Tibial artery (tissue), 4 donors: ENCODE measurements at regions not wholly inside any gene's neighbourhood (a gene's known extent, or its start where the extent isn't known, plus 50 kb on each side); places are given as distances from the start of the nearest gene placed in this dataset.

Source experiments
- DNase-seq, 2 donors: peaks; one replicate each; pipeline ENCODE4 v3.0.0-alpha.2; 2019
- H3K27ac ChIP-seq, 2 donors: fragments of 200-600 bp; sonication (generic) in 1 of 2; 1 replicate in 1 of 2; 2 replicates in 1 of 2; pipeline ENCODE4 v1.5.1; 2018 to 2019; ENCODE audit warnings: mild to moderate bottlenecking in 1 of 2
- H3K27me3 ChIP-seq, 2 donors: fragments of 200-600 bp; sonication (generic) in 1 of 2; one replicate each; pipeline versions ENCODE4 v1.5.1 to v1.6.0; 2016 to 2019
- H3K36me3 ChIP-seq, 3 donors: fragments of 200-600 bp; sonication (generic) in 2 of 3; one replicate each; pipeline ENCODE4 v1.5.1; 2016 to 2019; ENCODE audit warnings: mild to moderate bottlenecking in 2 of 3
- H3K4me1 ChIP-seq, 4 donors: fragments of 200-600 bp; sonication (generic) in 2 of 4; 1 replicate in 3 of 4; 2 replicates in 1 of 4; pipeline ENCODE4 v1.5.1; 2016 to 2019
- H3K4me3 ChIP-seq, 2 donors: fragments of 200-600 bp; sonication (generic) in 1 of 2; 1 replicate in 1 of 2; 2 replicates in 1 of 2; pipeline ENCODE4 v1.5.1; 2018 to 2019; ENCODE audit warnings: mild to moderate bottlenecking in 2 of 2
- H3K9me3 ChIP-seq, 3 donors: fragments of 200-600 bp; sonication (generic) in 1 of 3; one replicate each; pipeline ENCODE4 v1.5.1; 2016 to 2019
- CTCF ChIP-seq, 2 experiments: fragments of 200-600 bp in 1 of 2; fragments of 450-650 bp in 1 of 2; IDR thresholded peaks; one replicate each; pipeline ENCODE4 v1.5.1; 2017 to 2019; ENCODE audit warnings: antibody characterized with exemption in 2 of 2, mild to moderate bottlenecking in 1 of 2, moderate library complexity in 1 of 2
- intact Hi-C: fragments of 100-400 bp; cut with DNase I; formaldehyde crosslinking; loops from one replicate; pipeline ENCODE4 v1.15.0; 2023; ENCODE audit warnings: low total_unique reads

GRCh38 chr6:53446151-53446550, 97.4 kb upstream of the ELOVL5 start:
- H3K4me1 ChIP-seq = peaks cover 0 to 19% (median 7%) of the 10 kb centered on the region in 4 donors
- no peak for TF ChIP-seq CTCF (IDR thresholded peaks at IDR 0.05)
- intact Hi-C loops = no loop called here
- H3K27ac ChIP-seq = no peak overlapping the region
- no peak for DNase-seq
- H3K4me3 ChIP-seq = no peak overlapping the region
- H3K27me3 ChIP-seq = no peaks in the 10 kb centered on the region
- H3K9me3 ChIP-seq = no peaks in the 10 kb centered on the region
- H3K36me3 ChIP-seq = no peaks in the 10 kb centered on the region

GRCh38 chr6:53441761-53442160, 93.0 kb upstream of the ELOVL5 start:
- intact Hi-C loops = no loop called here

GRCh38 chr6:53441035-53441493, 92.3 kb upstream of the ELOVL5 start:
- no peak for TF ChIP-seq CTCF (IDR thresholded peaks at IDR 0.05)
- no peak for DNase-seq
- H3K27ac ChIP-seq = peak overlapping the region in 1 of 2 donors; percentile 14

More at GRCh38 chr6:53441761-53442160, 93.0 kb upstream of the ELOVL5 start:
- no peaks in the 10 kb centered on the region for H3K9me3 ChIP-seq
- no peak for DNase-seq
- H3K4me3 ChIP-seq = no peak overlapping the region
- no peak for TF ChIP-seq CTCF (IDR thresholded peaks at IDR 0.05)
- H3K36me3 ChIP-seq = no peaks in the 10 kb centered on the region
- no peak overlapping the region for H3K27ac ChIP-seq
- H3K4me1 ChIP-seq = peaks cover 0 to 49% (median 21%) of the 10 kb centered on the region in 4 donors
- H3K27me3 ChIP-seq = no peaks in the 10 kb centered on the region

GRCh38 chr6:53440336-53440945, 91.7 kb upstream of the ELOVL5 start:
- no peak for DNase-seq
- Histone ChIP-seq H3K27me3 (no peaks in the 10 kb centered on the region), H3K36me3 (no peaks in the 10 kb centered on the region), H3K27ac (no peak overlapping the region), H3K9me3 (no peaks in the 10 kb centered on the region), H3K4me3 (no peak overlapping the region), H3K4me1 (peaks cover 0 to 49% (median 21%) of the 10 kb centered on the region in 4 donors)
- no peak for TF ChIP-seq CTCF (IDR thresholded peaks at IDR 0.05)
- intact Hi-C loops = no loop called here

More at GRCh38 chr6:53441035-53441493, 92.3 kb upstream of the ELOVL5 start:
- intact Hi-C loops = no loop called here
- Histone ChIP-seq H3K4me3 (no peak overlapping the region), H3K4me1 (peaks cover 0 to 49% (median 21%) of the 10 kb centered on the region in 4 donors), H3K9me3 (no peaks in the 10 kb centered on the region), H3K36me3 (no peaks in the 10 kb centered on the region), H3K27me3 (no peaks in the 10 kb centered on the region)

- Histone ChIP-seq H3K27me3 (no peaks in the 10 kb centered on the region), H3K36me3 (no peaks in the 10 kb centered on the region), H3K27ac (no peak overlapping the region), H3K4me3 (no peak overlapping the region), H3K4me1 (peaks cover 0 to 49% (median 21%) of the 10 kb centered on the region in 4 donors), H3K9me3 (no peaks in the 10 kb centered on the region)
- no peak for TF ChIP-seq CTCF (IDR thresholded peaks at IDR 0.05)
- intact Hi-C loops = no loop called here
- no peak for DNase-seq
These were observed 90.8 kb upstream of the ELOVL5 start for GRCh38 chr6:53439556-53439955.
